Uterus (tissue), 2 donors: ENCODE measurements at regions not wholly inside any gene's neighbourhood (a gene's known extent, or its start where the extent isn't known, plus 50 kb on each side); places are given as distances from the start of the nearest gene placed in this dataset.

Source experiments
- CTCF ChIP-seq, 4 experiments: fragments of 200-600 bp in 2 of 4; fragments of 450-650 bp in 2 of 4; sonication (generic) in 2 of 4; IDR thresholded peaks; one replicate each; pipeline ENCODE4 v1.5.1; 2016 to 2019; ENCODE audit warnings: antibody characterized with exemption in 4 of 4, mild to moderate bottlenecking in 2 of 4, moderate library complexity in 1 of 4
- POLR2A ChIP-seq, 2 donors: fragments of 450-650 bp; IDR thresholded peaks; one replicate each; pipeline ENCODE4 v1.6.1; 2016; ENCODE audit warnings: antibody characterized with exemption in 2 of 2, mild to moderate bottlenecking in 1 of 2, moderate library complexity in 1 of 2

GRCh38 chr1:195866091-195866780, 742.0 kb downstream of the KCNT2 start:
- TF ChIP-seq POLR2A (IDR thresholded peaks at IDR 0.05): no peak
- no peak for TF ChIP-seq CTCF (IDR thresholded peaks at IDR 0.05)
